ENCODE measurements at regions not wholly inside any gene's neighbourhood (a gene's known extent, or its start where the extent isn't known, plus 50 kb on each side); places are given as distances from the start of the nearest gene placed in this dataset.

- Mint-ChIP-seq H3K4me1 (no peaks in the 10 kb centered on the region), H3K9me3 (peaks cover 2% of the 10 kb centered on the region), H3K4me3 (no peak overlapping the region), H3K27ac (no peak overlapping the region), H3K27me3 (ENCODE audit: low read depth, poor library complexity) (peaks cover 10% of the 10 kb centered on the region), H3K36me3 (ENCODE audit: low read depth) (no peaks in the 10 kb centered on the region)
- TF ChIP-seq, protein P1, sequence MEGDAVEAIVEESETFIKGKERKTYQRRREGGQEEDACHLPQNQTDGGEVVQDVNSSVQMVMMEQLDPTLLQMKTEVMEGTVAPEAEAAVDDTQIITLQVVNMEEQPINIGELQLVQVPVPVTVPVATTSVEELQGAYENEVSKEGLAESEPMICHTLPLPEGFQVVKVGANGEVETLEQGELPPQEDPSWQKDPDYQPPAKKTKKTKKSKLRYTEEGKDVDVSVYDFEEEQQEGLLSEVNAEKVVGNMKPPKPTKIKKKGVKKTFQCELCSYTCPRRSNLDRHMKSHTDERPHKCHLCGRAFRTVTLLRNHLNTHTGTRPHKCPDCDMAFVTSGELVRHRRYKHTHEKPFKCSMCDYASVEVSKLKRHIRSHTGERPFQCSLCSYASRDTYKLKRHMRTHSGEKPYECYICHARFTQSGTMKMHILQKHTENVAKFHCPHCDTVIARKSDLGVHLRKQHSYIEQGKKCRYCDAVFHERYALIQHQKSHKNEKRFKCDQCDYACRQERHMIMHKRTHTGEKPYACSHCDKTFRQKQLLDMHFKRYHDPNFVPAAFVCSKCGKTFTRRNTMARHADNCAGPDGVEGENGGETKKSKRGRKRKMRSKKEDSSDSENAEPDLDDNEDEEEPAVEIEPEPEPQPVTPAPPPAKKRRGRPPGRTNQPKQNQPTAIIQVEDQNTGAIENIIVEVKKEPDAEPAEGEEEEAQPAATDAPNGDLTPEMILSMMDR (IDR thresholded peaks at IDR 0.05), result no peak
- no peak for DNase-seq
These were observed 53.2 kb upstream of the CMKLR1 start for GRCh38 chr12:108392284-108392683.

DNA sequence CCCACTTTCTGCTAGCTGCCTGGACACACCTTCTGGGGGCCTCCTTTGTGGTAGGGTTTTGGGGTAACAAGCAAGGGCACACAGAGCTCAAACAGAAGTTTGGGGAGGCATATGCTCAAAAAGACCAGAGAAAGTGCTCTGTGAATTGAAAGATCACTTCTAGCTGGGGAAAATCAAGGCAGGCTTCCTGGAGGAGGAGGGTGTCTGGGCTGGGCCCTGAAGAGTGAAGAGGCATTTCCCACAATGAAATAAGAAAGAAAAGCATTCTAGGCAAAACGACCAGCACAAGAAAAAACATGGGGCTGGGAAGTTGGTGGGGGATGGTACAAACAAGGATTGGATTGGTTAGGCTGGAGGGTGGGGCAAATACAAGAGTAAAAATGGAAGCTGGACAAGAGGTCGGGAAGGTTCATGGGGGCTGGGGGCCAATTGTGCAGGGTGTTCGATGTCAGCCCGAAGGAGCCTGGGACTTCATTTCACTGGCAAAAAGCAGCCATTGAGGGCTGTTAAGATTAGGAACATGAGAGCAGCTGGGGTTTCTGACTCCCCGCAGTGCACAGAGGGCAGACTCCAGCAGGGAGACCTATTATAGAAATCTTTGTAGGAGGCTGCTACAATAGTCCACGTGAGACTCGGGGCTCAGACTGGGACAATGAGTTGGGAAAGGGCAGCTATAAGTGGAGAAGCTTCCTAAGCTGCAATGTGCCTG, 51.5 kb upstream of the CMKLR1 start:
- Mint-ChIP-seq H3K27me3 (ENCODE audit: low read depth, poor library complexity) (peaks cover 15% of the 10 kb centered on the region), H3K4me1 (no peaks in the 10 kb centered on the region), H3K36me3 (ENCODE audit: low read depth) (no peaks in the 10 kb centered on the region), H3K27ac (no peak overlapping the region), H3K4me3 (no peak overlapping the region), H3K9me3 (no peaks in the 10 kb centered on the region)
- TF ChIP-seq, protein P1 (IDR thresholded peaks at IDR 0.05), result no peak
- DNase-seq, result no peak

DNA sequence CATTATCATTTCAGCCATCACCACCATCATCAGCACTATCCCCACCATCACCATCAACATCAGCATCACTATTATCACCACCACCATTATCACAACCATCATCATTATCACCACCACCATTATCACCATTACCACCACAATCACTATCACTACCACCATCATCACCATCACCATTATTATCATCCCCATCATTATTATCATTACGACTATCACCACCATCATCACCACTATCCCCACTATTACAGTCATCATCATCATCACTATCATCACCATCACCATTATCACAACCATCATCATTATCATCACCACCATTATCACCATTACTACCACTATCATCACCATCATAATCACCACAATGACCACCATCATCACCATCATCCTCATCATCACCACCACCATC, 50.4 kb upstream of the CMKLR1 start:
- Mint-ChIP-seq H3K36me3 (ENCODE audit: low read depth) (no peaks in the 10 kb centered on the region), H3K27ac (no peak overlapping the region), H3K4me3 (no peak overlapping the region), H3K4me1 (no peaks in the 10 kb centered on the region), H3K27me3 (ENCODE audit: low read depth, poor library complexity) (peaks cover 17% of the 10 kb centered on the region), H3K9me3 (no peaks in the 10 kb centered on the region)
- DNase-seq, result no peak
- TF ChIP-seq, protein P1 (IDR thresholded peaks at IDR 0.05), result no peak

Data from nephron progenitor cell (in vitro differentiated cells).